ENCODE measurements at regions not wholly inside any gene's neighbourhood (a gene's known extent, or its start where the extent isn't known, plus 50 kb on each side); places are given as distances from the start of the nearest gene placed in this dataset.

- TF ChIP-seq CTCF (IDR thresholded peaks at IDR 0.05; ENCODE audit: low read depth, low read length) = no peak
- DNase-seq (ENCODE audit: extremely low read depth, low read depth) = no peak
Observed at GRCh38 chr2:104088745-104089144, 765.2 kb upstream of the POU3F3 start.

- DNase-seq (ENCODE audit: extremely low read depth, low read depth) = no peak
- no peak for TF ChIP-seq CTCF (IDR thresholded peaks at IDR 0.05; ENCODE audit: low read depth, low read length)
Observed at GRCh38 chr2:104090407-104090806, 763.5 kb upstream of the POU3F3 start.

GRCh38 chr2:104091894-104092293, 762.0 kb upstream of the POU3F3 start:
- no peak for DNase-seq (ENCODE audit: extremely low read depth, low read depth)
- TF ChIP-seq CTCF (IDR thresholded peaks at IDR 0.05; ENCODE audit: low read depth, low read length) = no peak

GRCh38 chr2:104092886-104093285, 761.0 kb upstream of the POU3F3 start:
- no peak for DNase-seq (ENCODE audit: extremely low read depth, low read depth)

GRCh38 chr2:104102615-104103014, 751.3 kb upstream of the POU3F3 start:
- no peak for TF ChIP-seq CTCF (IDR thresholded peaks at IDR 0.05; ENCODE audit: low read depth, low read length)
- DNase-seq (ENCODE audit: extremely low read depth, low read depth) = no peak

More at GRCh38 chr2:104092886-104093285, 761.0 kb upstream of the POU3F3 start:
- no peak for TF ChIP-seq CTCF (IDR thresholded peaks at IDR 0.05; ENCODE audit: low read depth, low read length)

GRCh38 chr2:104109356-104109755, 744.6 kb upstream of the POU3F3 start:
- no peak for TF ChIP-seq CTCF (IDR thresholded peaks at IDR 0.05; ENCODE audit: low read depth, low read length)
- DNase-seq (ENCODE audit: extremely low read depth, low read depth) = no peak

- no peak for DNase-seq (ENCODE audit: extremely low read depth, low read depth)
- TF ChIP-seq CTCF (IDR thresholded peaks at IDR 0.05; ENCODE audit: low read depth, low read length) = no peak
Observed at GRCh38 chr2:104118889-104119288, 735.0 kb upstream of the POU3F3 start.
